ENCODE measurements at regions not wholly inside any gene's neighbourhood (a gene's known extent, or its start where the extent isn't known, plus 50 kb on each side); places are given as distances from the start of the nearest gene placed in this dataset.

DNA sequence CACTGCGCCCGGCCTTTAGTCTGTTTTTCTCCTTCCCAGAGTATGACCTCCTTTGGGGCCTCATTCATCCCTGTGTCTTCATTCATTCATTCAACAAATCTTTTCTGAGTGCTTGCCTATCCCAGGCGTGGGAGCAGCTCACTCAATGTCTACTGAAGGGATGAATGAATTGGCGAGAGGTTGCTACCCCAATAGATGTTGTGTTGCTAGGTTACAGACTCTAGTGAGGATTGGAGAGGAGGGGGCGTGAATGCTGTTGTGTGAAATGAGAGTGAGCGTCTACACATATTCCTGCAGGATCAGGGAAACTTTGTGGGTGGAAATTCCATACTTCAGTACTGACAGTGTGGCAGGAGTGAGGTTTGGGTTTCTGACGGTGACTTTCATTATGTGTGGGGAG, 55.5 kb upstream of the EP300 start:
- TF ChIP-seq POLR2AphosphoS5 (IDR thresholded peaks at IDR 0.05) (no peak), POLR2A (IDR thresholded peaks at IDR 0.05) (no peak)
- TF ChIP-seq, protein P1, sequence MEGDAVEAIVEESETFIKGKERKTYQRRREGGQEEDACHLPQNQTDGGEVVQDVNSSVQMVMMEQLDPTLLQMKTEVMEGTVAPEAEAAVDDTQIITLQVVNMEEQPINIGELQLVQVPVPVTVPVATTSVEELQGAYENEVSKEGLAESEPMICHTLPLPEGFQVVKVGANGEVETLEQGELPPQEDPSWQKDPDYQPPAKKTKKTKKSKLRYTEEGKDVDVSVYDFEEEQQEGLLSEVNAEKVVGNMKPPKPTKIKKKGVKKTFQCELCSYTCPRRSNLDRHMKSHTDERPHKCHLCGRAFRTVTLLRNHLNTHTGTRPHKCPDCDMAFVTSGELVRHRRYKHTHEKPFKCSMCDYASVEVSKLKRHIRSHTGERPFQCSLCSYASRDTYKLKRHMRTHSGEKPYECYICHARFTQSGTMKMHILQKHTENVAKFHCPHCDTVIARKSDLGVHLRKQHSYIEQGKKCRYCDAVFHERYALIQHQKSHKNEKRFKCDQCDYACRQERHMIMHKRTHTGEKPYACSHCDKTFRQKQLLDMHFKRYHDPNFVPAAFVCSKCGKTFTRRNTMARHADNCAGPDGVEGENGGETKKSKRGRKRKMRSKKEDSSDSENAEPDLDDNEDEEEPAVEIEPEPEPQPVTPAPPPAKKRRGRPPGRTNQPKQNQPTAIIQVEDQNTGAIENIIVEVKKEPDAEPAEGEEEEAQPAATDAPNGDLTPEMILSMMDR (IDR thresholded peaks at IDR 0.05) = no peak
